ENCODE measurements at regions not wholly inside any gene's neighbourhood (a gene's known extent, or its start where the extent isn't known, plus 50 kb on each side); places are given as distances from the start of the nearest gene placed in this dataset.

- no peak for DNase-seq
- no peak for TF ChIP-seq CTCF (IDR thresholded peaks at IDR 0.05; ENCODE audit: borderline replicate concordance)
- H3K27ac ChIP-seq (replicated peaks): peak overlapping the region; percentile 26
- no peaks in the 10 kb centered on the region for H3K27me3 ChIP-seq (ENCODE audit: low read depth)
- no peaks in the 10 kb centered on the region for H3K9me3 ChIP-seq (replicated peaks)
- peaks cover 10% of the 10 kb centered on the region for H3K4me1 ChIP-seq
- no peak overlapping the region for H3K4me3 ChIP-seq
- H3K36me3 ChIP-seq: no peaks in the 10 kb centered on the region
- intact Hi-C loops (cut with micrococcal nuclease): no loop called here
Observed at GRCh38 chr2:19033240-19033639, 325.2 kb downstream of the OSR1 start.

- Histone ChIP-seq H3K27me3 (ENCODE audit: low read depth) (no peaks in the 10 kb centered on the region), H3K27ac (replicated peaks) (no peak overlapping the region), H3K4me1 (peaks cover 6% of the 10 kb centered on the region), H3K9me3 (replicated peaks) (no peaks in the 10 kb centered on the region), H3K36me3 (no peaks in the 10 kb centered on the region), H3K4me3 (no peak overlapping the region)
- TF ChIP-seq CTCF (IDR thresholded peaks at IDR 0.05; ENCODE audit: borderline replicate concordance): no peak
- no peak for DNase-seq
- intact Hi-C loops (cut with micrococcal nuclease): no loop called here
Observed at GRCh38 chr2:19031642-19032041, 326.8 kb downstream of the OSR1 start.

GRCh38 chr2:19029655-19030054, 328.8 kb downstream of the OSR1 start:
- no peak for TF ChIP-seq CTCF (IDR thresholded peaks at IDR 0.05; ENCODE audit: borderline replicate concordance)
- DNase-seq: no peak
- Histone ChIP-seq H3K9me3 (replicated peaks) (no peaks in the 10 kb centered on the region), H3K27ac (replicated peaks) (no peak overlapping the region), H3K27me3 (ENCODE audit: low read depth) (no peaks in the 10 kb centered on the region), H3K36me3 (no peaks in the 10 kb centered on the region), H3K4me3 (no peak overlapping the region), H3K4me1 (peaks cover 6% of the 10 kb centered on the region)
- intact Hi-C loops (cut with micrococcal nuclease): no loop called here

GRCh38 chr2:19028587-19029375, 329.6 kb downstream of the OSR1 start:
- Histone ChIP-seq H3K27ac (replicated peaks) (no peak overlapping the region), H3K36me3 (no peaks in the 10 kb centered on the region), H3K9me3 (replicated peaks) (no peaks in the 10 kb centered on the region), H3K4me3 (no peak overlapping the region), H3K27me3 (ENCODE audit: low read depth) (no peaks in the 10 kb centered on the region), H3K4me1 (peaks cover 6% of the 10 kb centered on the region)
- DNase-seq: no peak
- no peak for TF ChIP-seq CTCF (IDR thresholded peaks at IDR 0.05; ENCODE audit: borderline replicate concordance)
- intact Hi-C loops (cut with micrococcal nuclease): no loop called here

GRCh38 chr2:19027626-19028025, 330.8 kb downstream of the OSR1 start:
- intact Hi-C loops (cut with micrococcal nuclease): no loop called here
- Histone ChIP-seq H3K9me3 (replicated peaks) (no peaks in the 10 kb centered on the region), H3K36me3 (no peaks in the 10 kb centered on the region), H3K27me3 (ENCODE audit: low read depth) (no peaks in the 10 kb centered on the region), H3K27ac (replicated peaks) (no peak overlapping the region), H3K4me1 (no peaks in the 10 kb centered on the region), H3K4me3 (no peak overlapping the region)
- no peak for DNase-seq
- no peak for TF ChIP-seq CTCF (IDR thresholded peaks at IDR 0.05; ENCODE audit: borderline replicate concordance)
